ENCODE measurements at regions not wholly inside any gene's neighbourhood (a gene's known extent, or its start where the extent isn't known, plus 50 kb on each side); places are given as distances from the start of the nearest gene placed in this dataset.

DNA sequence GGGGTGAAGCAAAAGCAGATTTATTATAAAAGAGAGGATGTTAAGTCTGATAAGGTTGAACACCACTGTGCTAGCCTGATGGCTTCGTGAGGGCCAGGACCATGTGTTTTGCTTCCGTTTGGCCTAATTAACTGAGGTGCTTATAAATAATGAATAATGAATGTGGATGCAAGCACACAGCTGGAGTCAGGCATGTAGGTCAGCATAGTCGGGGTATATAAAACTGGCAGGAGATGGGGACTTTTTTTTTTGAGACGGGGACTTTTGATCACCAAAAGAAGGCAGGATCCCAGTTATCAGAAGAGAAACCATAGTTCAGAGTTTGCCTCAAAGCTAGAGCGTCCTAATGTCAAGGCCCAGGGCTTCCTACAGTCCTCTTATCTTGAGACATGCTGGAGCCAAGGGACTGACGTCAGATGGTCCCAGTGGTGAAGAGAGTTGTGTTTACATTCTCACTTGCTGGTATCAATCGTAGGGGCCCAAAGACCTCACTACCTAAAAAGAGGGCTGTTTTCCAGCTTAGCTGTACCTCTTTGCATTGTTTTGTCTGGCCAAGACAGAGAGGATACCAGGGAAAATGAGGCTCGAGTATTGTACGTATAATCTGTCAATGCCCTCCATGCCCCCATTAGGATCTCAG lies 50.4 kb downstream of the RTL9 start:
- DNase-seq: no peak

DNA sequence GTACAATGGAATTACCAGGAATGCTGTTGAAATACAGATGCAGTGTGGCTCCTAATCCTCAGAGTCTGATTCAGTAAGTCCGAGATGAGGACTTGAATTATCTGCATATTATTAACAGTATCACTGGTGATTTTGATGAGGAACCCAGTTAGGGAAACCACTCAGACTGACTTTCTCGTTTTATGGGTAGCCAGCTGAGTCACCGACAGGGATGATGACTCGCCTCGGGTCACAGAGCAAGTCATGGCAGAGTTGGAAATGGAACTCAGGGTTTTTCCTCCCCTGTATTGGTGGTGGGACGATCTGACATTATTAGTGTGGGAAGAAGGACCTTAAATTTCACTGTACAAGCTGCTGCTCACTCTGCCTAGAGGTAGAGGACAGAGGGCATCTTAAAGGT lies 51.3 kb downstream of the RTL9 start:
- peak; percentile 68 for DNase-seq

DNA sequence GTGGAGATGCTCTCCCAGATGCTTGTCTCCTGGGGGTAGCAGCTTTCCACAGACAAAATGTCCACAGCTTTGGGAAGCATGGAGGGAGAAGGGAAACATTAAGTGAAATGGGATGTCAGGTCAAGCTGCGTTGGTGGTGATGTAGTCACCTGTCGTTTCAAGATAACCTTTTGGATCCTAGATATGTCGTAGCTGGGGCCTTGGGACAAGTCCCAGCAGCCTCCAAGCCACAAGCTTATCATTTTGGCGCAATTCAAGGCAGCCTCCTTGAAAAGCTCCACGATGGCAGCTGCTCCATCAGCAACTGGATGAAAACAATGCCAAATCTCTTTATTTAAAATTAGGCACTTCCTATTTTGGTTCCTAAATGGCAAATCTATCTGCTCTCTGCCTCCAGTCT lies 52.0 kb downstream of the RTL9 start:
- no peak for DNase-seq

DNA sequence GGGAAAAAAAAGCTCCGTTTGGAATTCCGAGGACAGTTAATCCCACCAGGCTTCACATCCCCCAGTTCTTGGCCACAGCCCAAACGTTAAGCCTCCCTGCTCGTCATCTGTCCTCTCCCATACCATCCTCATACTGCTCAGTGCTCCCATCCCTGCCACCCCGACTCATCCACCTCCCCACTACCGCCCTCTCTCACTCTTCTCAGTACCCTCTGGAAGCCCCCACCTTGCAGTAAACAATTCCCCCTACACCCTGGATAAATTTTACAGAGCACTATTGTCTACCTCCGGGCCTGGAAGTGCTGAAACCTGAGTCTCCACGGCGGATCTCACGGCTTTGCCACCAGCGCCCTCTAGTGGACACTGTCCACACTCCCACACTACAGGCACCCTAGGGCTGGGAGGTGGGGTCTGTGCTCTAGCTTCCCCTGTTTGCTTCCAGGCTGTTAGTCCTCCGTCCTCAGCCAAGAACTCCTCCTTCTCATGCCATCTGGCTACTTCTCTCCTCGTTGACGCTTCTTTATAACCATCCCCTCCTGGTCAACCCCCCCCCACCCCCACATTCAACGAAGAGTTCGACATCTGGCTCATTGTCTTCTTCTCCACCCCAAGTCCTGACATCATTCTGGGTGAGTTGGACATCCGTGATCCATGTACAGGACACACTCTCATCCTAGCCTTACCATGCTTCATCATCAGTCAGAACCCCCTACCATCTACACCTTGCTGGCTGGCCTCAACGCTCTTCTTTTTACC lies 54.5 kb downstream of the RTL9 start:
- peak; percentile 51 for DNase-seq

DNA sequence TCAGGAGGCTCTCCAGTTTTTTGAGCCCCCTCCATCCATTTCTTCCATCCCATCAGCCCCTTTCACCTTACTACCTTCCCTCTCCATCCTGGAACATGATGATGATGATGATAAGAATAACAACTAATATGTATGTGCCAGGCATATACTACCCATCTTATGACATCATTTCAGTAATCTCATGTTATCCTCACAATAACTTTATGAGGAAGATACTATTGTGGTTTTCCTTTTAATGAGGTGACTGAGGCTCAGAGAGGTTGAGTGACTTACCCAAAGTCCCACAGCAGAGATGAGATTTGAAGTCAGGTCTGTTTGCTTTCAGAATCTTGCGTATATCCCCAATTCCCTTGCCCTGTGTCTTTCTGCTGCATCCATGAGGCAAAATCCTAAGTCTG lies 55.1 kb downstream of the RTL9 start:
- no peak for DNase-seq

DNA sequence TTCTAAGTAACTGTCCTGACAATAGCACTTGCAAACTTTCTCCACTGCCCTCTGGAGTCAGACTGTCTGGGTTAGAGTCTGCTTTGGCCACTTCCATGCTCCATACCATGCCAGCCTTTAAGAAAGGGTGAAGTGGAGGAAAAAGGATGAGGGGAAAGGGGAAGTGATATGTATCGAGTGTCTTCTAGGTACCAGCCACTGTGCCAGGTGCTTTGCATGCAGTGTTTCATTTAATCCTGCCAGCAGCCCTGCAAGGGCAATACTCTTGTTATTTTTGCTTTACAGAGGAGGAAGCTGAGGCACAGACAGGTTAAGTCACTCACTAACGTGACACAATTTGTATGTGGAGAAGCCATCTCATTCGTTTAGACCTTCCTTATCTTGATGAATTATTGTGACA lies 55.6 kb downstream of the RTL9 start:
- DNase-seq: no peak

DNA sequence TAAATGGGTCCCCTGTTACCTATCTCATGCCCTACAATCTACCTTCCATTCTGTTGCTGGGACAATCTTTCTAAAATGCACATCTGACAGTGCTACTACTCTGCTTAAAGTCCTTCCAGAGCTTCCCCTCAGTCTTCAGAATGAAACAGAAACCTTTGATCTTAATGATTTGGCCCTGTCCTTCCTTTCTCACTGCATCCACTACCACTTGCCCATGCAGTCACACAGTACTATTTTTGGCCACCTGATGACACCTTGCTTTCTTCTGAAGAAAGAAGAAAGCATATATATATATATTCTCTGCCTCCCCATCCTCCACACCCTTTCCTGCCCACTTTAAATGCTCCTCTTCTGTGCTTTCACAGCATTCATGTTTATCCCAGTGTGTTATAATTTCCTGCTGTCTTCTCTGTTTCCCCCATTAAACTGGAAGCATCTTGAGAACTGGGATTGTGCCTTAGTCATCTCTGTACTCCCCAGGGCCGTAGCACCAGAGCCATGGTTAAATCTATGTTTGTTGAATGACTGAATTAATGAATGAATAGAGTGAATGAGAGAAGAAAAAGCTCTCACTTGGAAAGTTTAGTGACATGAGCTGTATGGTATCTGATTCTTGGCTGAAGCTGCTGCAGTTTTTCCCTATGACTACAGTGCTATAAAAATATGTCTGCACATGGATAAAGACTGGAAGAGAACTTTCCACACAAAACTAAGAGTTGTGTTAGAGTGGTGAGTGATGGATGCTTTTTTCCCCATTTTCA lies 56.2 kb downstream of the RTL9 start:
- no peak for DNase-seq

DNA sequence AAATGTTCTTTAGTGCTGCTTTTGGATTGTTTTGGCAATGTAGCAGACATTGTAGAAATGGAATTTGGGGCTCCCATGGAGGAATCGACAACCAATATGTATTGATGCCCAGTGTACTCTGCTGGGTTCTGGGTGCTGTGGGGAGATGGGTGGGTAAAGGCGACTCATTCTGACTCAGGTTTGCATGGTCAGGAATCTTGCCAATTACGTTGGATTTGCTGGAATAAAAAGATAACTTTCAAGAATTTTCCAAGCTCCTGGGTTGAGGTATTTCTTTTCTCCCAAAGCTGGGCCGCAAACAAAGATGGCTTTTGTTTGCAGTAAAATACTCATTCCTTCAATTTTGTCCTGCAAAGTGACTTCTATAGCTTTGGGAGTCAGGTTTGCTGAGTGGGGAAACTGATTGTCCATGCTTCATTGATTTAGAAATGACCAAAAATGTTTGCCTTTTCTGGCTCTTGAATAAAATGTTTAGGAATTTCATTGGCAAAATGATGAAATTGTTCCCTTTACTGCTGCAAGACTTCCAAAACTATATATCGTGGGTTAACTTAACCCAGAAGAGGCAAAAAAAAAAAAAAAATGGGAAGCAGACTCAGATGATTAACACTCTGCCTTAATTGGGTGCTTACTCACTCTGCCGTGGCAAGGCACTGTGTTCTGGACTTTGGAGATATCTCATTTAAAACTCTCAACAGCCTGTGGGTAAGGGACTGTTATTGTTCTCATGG lies 57.0 kb downstream of the RTL9 start:
- no peak for DNase-seq

DNA sequence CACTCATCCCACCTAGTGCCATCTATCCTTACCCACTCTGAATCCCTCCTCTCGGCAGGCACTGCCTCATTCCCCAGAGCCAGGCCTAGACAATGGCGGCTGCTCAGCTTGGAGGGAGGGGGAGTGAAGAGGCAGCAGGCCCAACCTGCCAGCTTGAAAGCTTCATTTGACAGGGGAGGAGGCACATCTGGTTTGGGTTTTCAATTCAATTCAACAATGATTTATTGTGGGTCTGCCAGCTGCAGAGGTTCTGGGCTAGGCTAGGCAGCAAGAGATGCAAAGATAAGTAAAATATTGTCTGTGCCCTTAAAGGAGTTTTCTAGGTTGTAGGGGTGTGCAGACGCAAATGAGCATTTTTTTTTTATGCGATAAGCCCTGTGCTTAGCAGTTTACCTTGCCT lies 58.5 kb downstream of the RTL9 start:
- no peak for DNase-seq

DNA sequence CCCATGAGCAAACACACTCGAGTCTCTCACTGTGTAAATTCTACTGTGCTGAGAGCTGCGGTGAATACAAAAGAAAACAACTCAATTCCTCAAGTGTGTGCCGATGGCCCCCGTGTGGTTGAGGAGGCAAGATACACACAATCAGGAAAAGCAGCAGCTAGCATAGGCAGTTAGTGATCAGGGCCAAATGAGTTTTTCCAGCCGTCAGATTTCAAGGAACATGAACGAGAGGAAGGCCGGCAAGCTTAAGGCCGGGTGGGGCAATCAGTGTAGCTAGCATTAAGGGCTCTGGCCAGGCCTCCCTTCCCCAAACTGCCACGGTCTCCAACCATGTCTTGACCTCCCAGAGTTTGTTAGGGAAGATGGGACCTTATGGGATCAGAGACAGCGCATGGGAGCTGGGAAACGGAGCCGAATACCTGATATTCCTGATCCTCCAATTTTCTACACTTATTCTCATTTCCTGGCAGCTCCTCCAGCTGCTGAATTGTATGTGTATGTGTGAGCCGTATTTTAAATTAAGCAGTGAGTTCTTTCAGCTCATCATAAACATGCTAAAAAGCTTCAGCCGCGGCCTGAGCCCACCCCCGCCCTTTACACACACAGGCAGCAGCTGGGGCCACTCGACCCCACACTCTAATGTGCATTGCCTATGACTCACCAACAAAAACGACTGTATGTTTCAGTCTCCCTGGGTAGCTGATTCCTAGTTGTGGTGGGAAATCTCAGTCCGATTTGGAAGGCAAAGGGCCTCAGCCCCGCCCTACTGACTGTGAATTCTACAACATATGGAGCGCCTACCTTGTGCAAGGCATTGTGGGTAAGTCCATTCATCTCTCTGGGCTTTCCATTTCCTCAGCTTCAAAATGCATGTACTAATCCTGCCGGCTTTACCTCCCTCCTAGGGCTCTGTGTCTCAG lies 59.9 kb downstream of the RTL9 start:
- no peak for DNase-seq

DNA sequence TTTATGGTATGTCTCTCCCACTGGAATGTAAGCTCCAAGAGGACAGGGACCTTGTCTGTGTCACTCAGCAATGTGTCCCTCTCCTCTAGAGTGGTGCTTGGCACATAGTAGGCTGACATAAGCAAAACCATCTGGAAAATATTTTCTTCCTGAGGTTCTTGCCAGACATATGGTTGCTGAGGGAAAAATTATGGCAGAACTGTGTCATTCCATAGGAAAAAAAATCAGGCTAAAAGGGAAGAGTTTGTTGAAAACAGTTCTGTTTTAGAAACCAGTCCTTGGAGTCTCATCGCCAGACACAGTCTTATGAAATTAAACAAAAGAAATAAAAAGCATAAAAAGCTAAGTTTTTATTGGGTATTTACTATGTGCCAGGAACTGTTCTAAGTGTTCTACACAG lies 60.9 kb downstream of the RTL9 start:
- no peak for DNase-seq

DNA sequence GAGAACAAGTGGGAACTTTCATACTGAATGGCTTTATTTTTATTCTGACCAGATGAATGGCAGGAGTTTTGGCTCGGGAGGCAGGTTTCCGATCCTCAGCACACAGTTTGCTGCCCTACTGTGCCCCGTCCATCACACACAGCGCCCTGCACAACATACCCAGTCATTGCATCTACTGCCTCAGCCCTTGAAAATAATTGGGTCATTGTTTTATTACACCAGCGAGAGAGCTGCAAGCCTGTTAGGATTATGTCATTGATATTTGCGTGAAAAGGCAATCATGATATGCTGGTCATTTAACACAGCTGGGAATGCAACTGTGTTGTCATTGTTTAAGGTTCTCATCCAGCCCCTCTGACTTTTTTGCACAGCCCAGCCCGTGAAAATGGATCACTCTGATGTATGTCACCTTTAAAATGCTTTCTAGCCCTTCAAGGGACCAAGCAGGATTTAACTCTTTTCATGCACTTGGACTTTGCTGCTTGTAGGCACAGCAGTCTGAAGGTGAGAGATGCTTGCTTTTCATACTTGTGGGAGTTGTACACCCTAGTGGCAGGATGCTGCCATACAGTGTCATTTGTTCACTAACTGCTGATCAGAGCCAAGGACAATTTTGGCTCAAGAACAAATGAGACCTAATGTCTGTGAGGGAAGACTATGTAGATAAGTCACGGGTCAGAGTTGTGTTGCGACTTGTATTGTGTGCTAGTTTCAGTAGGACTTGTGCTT lies 62.3 kb downstream of the RTL9 start:
- DNase-seq: no peak

DNA sequence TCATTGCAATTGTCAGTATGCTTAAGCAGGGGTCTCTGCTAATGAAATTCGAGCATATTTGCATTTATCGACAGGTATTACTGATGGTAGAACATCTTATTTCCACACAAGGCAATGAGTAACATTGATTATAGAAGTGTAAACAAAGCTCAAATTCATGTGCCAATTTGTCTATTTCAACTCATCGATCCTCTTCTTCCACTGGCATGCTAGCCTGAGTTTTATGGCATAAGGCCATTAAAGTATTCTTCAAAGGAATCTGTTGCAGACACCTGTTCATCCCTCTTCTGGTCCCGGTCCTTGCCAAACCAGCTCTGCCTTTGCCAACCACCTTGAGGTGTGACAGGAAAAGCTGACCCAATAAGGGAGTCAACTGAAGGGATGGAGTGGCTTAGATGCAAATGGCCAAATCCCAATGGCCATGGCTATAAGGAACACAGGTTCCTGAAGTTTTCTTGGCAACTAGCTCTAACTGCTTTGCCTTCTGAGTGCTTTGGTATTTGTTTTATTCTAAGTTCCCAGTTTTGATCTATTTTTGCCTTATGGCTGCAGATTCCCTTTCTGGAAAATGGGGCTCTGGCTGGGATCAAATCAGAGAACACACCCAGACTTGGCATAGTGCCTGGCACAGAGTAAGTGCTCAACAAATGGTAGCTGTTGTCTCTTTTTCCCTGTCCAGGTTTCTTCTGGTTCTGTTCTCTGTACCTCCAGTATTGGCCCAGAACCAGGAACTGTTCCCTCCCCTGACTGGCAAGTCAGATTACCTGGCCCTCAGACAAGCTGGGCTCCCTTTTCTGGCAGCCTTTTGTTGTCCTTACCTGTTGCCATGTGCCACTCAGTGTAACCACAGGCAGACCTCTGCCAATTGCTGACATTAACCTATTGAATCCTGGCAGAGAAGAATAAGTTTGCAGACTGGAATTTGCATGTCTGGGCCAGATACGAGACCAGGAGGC lies 63.1 kb downstream of the RTL9 start:
- no peak for DNase-seq

DNA sequence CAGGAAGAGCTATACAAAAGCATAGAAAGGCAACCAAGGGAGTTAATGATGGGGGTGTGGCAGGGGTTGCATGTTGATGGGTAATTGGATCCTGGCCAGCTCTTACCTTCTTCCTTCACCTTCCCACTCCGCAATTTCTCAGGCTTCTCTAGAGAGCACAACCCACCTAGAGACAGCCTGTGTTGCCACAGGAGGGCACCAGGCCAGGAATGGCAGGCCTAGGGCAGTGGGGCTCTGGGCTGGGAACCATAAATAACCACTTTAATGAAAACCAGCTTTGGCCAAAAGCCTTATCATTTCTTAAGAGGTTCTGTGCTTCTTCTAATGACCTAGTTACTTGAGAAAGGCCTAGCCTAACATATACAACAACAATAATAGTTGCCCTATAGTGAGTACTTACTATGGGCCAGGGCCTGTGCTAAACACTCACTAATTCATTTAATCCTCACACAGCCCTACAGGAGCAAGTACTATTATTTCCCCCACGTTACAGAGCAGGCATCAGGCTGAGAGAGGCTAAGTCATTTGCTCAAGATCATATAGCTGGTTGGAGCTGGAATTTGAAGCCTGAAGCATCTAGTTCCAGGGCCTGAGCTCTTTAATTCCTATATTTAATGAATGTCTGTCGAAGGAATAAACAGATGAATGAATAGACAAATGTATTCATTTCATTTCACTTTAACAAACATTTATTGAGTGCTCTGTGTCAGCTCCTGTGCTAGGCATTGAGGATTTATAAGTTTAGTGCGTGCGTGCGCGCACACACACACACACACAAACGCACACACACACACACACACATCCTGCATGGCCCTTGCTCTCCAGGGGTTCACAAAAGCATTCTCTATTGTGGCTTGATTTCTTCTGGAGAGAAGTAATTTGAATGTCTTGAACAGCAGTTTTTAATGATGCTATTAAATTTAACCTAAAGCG lies 66.8 kb downstream of the RTL9 start:
- no peak for DNase-seq

DNA sequence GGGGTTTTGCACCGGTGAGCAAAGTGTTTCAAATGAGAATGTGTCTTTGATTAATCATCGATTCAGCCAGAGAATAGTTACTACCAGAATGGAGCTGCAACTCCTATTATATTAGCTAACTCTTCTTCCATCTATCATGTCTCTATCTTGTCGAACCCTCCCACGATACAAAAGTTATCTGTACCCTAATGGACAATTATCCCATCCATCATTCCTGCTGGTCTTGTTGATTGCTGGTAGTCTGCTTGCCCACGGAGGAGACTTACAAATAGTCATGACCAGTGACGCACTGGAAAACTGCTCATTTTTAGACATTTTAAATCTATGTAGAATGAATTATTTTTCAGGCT lies 67.5 kb downstream of the RTL9 start:
- DNase-seq: no peak

DNA sequence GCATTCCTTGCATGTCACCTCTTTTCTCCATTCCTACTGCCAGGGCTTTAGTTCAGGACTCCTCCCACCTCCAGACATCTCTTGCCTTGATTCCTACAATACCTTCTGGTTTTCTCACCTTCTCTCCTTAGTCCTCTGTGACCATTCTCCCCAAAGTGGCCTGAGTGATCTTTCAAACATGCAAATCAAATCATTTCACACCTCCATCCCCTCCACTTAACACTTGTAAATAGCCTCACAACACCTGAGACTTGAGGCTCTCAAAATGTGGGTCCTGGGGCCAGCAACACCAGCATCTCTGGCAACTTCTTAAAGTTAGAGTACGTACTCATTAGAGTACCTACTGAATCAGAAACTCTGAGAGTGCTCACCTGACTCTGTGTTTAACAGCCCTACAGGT lies 68.4 kb downstream of the RTL9 start:
- no peak for DNase-seq

DNA sequence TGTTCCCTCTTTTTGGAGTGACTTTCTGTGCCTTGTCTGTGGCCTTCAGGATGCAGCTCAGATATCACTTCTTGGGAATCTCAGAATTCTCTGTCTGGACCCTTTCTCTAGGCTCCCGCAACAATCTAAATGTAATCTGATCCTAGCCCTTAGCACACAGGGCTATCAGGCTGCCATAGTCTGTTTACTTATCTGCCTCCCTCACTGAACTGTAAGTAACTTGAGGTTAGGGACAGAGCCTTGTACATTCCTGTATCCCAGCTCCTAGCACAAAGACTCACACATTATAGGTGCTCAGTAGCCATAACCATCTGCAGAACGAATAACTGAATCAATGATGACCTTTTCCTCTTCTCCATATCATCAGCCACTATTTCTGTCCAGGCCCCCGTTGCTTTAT lies 69.5 kb downstream of the RTL9 start:
- DNase-seq: no peak

DNA sequence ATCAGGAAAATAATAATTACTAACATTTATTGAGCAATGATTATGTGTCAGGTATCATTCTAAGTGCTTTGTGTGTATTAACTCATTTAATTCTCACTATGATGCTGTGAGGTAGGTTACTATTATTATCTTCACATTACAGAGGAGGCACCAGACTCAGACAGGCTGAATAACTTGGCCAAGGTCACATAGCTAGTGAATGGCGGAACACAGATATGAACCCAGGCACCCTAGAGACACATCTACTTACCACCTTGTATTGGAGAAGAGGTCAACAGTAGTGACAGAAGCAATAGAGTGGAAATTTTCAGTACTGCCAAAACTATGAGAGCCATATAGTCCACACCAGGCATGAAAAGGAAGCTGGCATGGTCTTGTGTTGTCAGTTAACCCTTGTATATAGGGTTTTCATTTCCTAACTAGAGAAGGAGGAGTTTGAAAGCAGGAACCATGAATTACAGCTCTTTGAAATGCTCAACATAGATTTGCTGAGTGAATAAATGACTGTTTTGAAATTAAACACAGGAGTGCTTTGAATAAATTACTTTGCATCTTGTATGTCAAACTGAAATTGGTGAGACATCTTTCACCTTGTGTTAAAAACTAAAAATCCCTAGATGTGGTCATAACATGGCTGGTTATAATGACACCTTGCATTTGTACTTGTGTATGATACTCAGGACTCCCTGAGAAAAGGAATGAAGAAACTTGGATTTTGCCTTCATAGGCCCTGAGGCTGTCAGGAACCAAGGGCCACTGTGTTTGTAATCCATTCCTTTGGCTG lies 71.8 kb downstream of the RTL9 start:
- no peak for DNase-seq

Data from inflammatory macrophage treated with lipopolysaccharide for 4 hours (primary cell).